Fibroblast of lung (primary cell): ENCODE measurements at regions not wholly inside any gene's neighbourhood (a gene's known extent, or its start where the extent isn't known, plus 50 kb on each side); places are given as distances from the start of the nearest gene placed in this dataset.

Experiments
- EZH2 ChIP-seq: IDR thresholded peaks from 2 replicates; pipeline ENCODE4 v1.5.1; 2012; ENCODE audit warnings: low read length, control low read depth, mild to moderate bottlenecking; ENCODE audit errors: missing control alignments
- TF ChIP-seq, protein P1 (sequence below), 2 donors: IDR thresholded peaks in 1 of 2; conservative IDR thresholded peaks in 1 of 2; 1 replicate in 1 of 2; 2 replicates in 1 of 2; pipeline ENCODE4 v1.5.1; 2011 to 2012; ENCODE audit warnings: low read length in 2 of 2, control low read depth in 1 of 2, inconsistent platforms in 1 of 2, low read depth in 1 of 2, mild to moderate bottlenecking in 1 of 2

DNA sequence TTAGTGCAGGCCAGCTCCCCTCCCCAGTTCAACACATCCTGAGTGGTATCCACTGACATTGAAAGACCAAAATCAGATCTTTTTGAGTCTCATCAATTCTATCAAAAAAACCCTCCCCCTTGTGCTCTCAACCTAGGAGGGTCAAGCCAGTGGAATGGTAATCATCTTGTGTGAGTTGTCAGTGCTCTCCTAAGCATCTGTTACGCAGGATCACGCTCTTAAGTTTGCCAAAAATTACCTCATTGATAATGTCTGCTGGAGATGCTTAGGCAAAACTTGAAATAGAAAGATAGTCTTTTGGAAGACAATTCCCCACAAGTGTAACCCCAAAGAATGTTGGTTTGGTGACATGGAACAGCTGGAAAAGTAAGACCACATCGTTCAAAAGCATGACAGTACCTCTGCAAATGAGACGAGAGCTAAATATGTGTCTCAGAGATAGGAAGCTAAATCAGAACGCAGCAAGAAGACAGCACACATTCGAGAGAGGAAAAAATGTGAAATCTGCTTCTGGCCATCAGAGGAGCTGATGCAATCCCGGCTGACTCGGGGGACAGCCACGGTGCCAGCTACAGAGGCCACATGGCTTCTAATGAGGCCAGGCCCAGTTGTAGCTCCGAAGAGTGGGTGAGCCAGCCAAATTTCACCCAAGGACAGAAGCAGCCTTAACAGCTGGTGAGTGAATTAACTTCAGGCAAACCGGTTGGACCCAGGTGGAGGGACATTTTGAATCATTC is 753.9 kb downstream of the RNF144A start:
- TF ChIP-seq, protein P1, sequence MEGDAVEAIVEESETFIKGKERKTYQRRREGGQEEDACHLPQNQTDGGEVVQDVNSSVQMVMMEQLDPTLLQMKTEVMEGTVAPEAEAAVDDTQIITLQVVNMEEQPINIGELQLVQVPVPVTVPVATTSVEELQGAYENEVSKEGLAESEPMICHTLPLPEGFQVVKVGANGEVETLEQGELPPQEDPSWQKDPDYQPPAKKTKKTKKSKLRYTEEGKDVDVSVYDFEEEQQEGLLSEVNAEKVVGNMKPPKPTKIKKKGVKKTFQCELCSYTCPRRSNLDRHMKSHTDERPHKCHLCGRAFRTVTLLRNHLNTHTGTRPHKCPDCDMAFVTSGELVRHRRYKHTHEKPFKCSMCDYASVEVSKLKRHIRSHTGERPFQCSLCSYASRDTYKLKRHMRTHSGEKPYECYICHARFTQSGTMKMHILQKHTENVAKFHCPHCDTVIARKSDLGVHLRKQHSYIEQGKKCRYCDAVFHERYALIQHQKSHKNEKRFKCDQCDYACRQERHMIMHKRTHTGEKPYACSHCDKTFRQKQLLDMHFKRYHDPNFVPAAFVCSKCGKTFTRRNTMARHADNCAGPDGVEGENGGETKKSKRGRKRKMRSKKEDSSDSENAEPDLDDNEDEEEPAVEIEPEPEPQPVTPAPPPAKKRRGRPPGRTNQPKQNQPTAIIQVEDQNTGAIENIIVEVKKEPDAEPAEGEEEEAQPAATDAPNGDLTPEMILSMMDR (conservative IDR thresholded peaks at IDR 0.05 in 1 of 2, IDR thresholded peaks at IDR 0.05 in 1 of 2; ENCODE audit: low read depth in 1 of 2, low read length in 2 of 2), result no peak
- no peak for TF ChIP-seq EZH2
